GM18867 (cell line): ENCODE measurements at regions not wholly inside any gene's neighbourhood (a gene's known extent, or its start where the extent isn't known, plus 50 kb on each side); places are given as distances from the start of the nearest gene placed in this dataset.

ENCODE experiments used
- ATAC-seq: cut with Tn5 transposase; IDR thresholded peaks from one replicate; pipeline ENCODE4 v1.9.1; 2021; ENCODE audit warnings: mild to moderate bottlenecking, moderate library complexity; ENCODE audit not compliant: unreplicated experiment

DNA sequence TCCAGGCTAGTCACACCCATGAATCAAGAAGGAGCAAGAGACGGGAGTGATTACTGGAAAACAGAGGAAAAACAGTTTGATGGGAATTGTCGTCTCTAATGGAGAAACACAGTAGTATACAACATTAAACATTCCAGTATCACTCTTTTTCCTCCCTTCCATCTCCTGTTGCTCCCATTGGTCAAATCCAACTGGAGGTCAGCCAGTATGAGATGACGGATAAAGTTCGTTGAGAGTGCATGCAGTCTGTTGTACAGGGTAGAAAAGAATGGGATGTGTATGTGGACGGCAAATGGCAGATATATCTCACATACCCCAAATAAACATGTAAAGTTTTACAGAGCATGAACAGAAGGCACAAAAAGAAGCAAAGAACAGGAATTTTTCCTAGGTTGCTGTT, 221.9 kb upstream of the TNP1 start:
- ATAC-seq, result no peak

DNA sequence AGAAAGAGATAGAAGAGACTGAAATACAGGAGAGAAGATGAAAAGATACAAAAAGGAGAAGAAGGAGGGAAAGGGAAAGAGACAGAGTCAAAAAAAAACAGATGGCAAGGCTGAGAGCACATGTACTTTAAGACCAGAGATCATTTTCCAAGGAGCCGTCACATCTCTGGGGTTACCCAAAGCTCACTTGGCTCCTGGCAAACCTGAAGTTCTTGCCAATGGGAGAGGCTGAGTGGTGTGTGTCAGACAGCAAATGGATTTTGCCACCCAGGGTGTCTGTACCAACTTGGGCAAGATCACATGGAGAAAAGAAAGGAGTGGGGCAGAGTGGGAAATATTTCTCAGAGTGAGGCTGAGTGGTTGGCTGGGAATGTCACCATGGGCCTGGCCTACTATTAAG, 219.3 kb upstream of the TNP1 start:
- no peak for ATAC-seq

DNA sequence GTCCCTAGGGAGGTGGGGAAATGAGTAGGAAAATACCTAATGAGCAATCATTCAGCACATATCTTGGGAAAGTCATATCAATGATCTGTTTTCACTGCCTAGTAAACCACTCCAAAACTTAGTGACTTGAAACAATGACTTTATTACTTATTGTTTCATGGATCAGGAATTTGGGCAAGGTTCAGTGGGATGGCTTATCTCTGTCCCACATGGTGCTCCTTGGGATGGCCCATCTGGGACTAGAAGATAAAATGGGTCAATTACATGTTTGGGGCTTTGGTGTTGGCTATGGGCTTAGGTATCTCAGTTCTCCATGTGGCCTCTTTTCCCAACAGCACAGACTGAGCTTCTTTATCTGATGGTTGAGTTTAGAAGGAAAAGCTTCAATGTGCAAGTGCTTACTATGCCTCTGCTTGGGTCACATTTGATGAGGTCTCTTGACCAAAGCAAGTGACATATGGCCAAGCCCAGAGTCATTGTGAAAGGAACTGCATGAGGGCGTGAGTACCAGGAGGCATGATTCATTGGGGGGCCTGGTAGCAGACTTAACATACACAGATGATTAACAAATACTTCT, 218.1 kb upstream of the TNP1 start:
- no peak for ATAC-seq

DNA sequence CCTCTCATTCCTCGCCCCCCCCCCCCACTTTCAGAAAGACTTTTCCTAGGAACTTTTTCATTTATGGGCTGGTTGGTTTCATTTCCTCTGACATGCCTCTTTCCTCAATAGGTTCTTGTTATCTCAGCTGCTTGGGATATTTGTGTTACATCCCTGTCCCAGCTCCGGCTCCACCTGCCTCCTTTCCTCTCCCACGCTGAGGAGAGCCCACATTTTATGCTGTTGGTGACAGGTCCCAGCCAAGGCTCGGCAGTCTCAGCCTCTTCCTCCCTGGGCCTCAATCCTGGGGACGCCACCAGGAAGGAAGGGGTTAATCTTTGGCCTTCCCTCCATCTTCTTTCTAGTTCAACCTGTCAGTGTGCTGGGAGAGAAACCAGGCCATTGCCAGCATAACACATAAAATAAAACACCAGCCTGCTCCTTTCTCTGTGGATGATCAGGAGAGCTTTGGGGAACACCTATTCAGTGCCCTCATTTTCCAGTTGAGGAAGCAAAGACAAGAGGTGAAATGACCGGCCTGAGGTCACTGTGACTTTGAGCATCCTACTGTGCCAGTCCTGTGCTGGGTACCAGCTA, 216.9 kb upstream of the TNP1 start:
- ATAC-seq, result no peak

DNA sequence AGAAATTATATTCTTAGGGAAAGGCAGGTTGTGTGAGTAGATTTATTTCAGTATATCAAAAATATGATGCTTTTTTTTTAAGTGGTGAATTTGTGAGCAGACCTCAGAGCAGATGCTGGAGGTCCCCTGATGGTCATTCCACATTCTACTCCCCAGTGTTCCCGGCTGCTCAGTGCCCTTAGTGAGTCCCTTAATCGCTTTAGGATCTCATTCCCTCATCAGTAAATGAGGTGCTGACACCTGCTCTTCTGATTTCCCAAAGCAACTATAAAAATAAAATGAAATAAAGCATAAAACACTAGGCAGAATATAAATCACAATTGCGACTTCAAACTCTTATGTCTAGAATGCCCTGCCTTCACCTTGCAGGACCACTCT, 216.2 kb upstream of the TNP1 start:
- ATAC-seq, result no peak

DNA sequence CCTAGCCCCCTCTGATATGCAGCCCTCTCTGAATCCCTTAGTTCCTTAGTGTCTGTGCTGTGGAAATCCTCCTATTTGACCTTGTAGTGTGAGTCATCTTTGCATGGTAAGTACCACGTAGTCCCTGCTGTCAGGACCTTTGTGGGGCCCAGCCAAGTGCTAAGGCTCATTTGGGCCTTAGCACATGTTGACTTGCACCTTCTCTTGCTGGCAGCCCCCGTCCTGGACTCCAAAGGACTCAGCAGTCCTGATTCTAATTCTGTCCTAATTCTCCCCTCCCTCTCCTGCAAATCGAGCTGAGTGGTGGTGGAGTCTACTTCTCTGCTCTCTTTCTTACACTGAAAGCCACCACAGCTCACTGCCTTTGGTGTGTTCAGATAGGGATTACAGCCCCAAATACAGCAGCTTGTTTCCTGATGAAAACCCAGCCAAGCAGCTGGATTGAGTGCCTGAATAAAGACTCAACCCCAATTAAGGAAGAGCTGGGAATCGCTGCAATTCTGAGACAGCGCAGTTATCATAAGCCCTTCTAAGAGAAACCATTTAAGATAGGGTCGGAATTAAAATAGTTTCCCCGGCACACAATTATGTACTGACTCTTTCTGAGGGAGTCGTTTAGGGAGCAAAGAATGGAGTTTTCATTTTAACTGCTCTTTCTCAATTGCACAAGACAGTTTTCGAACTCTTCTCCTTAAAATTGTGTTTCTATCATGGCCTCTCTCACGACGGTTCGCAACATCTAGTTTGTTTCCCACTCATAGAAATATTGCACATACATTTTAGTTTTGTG, 215.6 kb upstream of the TNP1 start:
- no peak for ATAC-seq

DNA sequence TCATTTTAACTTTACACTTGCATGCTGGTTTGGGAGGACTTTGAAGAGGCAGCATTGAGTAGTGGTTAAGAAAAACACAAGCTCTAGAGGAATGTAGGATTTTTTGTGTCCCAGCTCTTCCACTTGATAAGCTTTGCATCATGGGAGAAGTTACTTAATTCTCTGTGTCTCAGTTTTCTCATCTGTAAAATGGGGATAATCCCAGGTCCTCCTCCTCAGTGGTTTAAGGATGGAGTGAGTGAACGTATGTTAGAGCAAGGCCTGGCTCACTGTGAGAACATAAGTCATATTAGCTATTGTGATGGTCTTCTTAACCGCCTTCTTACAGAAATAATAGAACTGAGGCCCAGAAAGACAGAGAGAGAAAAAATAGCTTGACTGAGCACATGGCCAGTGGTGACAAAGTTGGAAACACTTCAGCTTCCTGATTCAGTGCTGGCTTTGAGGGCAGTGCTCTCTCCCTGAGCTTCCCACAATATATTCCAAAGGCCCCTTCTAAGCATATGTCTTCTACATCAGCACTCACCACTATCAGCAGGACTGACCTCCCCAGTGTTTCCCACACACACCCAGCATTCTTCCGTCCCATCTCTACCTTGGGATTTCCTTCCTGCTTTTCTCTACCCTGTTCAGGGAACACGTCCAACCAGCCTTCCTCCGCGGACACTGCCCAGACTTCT, 214.9 kb upstream of the TNP1 start:
- no peak for ATAC-seq

DNA sequence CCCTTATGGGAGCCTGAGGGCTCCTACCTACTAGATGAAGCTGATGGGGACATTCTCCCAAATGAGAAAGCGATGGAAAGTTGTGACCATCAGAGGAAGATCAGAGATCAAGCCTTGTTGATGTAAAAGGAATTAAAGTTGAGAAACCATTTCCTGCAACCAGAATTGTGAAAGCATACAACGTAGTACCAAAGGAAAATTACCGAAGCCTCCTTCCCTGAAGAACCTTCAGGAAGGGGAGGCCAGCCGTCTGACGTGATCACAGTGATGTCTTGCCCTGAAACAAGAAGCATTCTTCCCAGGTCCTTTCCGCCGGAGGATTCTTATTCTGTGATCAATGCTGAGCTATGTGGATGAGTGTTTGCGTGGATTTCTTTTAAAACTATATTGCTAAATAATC, 211.6 kb upstream of the TNP1 start:
- no peak for ATAC-seq

DNA sequence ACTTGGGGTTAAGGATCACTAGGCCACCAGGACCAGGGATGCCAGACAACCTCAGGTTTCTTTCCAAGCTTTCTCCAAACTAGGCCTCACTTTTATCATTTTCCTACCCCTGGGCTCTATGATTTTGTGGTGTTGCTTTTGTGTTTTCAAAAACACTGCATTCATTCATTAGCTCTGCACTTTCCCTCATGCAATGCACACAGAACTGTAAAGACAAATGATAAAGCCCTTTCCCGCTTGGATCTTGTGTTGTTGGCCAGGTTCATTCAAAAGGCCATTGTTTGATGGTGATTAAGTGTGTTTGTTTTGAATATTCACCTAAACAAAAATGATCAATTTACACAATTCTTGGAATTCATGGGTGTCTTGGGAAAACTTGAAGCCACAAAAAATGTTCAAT, 210.7 kb upstream of the TNP1 start:
- no peak for ATAC-seq

DNA sequence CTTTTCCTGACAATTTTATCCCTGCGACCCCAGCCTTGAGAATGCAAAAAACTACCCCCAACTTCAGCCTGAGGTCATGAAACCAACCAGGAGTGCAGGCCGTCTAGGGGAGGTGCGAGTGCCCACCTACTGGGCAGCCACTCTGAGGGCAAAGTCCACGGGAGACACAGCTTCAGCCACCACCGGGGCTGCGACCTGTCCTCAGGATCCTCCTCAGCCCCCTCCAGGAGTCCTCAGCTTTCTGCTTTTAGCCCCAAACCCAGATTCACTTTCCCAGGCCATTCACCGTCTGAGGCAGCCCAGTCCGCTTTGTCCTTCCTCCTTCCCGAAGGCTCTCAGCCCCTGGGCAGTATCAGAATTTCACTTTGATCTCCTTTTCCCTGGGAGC, 210.2 kb upstream of the TNP1 start:
- ATAC-seq, result no peak

DNA sequence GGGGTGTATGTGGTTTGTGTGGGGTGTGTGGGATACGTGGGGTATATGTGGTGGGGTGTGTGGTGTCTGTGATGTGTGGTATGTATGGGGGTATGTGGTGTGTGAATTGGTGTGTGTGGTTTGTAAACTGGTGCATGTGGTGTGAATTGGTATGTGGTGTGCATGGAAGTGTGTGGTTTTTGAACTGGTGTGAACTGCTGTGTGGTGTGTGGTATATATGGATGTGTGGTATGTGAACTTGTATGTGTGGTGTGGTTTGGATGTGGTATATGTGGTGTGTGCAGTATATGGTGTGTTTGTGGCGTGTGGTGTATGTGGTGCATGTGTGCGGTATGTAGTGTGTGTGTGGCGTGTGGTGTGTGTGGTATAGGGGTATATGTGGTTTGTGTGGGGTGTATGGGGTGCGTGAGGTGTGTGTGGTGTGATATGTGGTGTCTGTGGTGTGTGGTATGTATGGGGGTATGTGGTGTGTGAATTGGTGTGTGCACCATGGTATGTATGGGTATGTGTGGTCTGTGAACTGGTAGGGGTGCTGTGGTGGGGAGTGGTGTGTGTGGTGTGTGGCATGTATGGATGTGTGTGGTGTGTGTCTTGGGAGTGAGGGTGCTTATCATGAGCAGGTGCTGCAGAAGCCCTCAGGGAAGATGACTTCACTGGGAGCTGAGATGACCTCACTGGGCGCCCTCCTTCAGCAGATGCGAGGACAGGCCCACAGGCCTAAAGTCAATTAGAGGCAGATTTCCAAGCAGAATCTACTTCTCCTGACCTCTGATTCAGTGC, 209.6 kb upstream of the TNP1 start:
- no peak for ATAC-seq

DNA sequence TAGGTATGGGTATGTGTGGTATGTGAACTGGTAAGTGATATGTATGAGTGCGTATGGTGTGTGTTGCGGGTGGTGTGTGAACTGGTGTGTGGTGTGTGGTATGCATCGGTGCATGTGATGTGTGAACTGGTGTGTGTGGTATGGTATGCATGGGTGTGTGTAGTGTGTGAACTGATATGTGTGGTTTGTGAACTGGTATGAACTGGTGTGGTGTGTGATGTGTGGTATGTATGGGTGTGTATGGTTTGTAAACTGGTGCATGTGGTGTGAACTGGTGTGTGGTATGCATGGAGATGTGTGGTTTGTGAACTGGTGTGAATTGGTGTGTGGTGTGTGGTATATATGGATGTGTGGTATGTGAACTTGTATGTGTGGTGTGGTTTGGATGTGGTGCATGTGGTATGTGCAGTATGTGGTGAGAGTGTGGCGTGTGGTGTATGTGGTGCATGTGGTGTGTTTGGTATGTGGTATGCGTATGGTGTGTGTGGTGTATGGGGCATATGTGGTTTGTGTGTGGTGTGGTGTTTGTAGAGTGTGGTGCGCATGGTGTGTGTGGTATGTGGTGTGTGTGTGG, 208.9 kb upstream of the TNP1 start:
- ATAC-seq, result no peak

DNA sequence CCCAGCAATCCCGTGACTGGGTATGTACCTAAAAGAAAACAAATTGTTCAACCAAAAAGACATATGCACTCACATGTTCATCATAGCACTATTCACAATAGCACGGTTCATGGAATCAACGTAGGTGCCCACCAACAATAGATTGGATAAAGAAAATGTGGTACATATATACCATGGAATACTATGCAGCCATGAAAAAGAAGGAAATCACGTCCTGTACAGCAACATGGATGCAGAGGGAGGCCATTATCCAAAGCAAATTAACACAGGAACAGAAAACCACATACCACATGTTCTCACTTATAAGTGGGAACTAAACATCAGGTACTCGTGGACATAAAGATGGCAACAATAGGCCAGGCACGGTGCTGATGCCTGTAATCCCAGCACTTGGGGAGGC, 207.9 kb upstream of the TNP1 start:
- no peak for ATAC-seq

DNA sequence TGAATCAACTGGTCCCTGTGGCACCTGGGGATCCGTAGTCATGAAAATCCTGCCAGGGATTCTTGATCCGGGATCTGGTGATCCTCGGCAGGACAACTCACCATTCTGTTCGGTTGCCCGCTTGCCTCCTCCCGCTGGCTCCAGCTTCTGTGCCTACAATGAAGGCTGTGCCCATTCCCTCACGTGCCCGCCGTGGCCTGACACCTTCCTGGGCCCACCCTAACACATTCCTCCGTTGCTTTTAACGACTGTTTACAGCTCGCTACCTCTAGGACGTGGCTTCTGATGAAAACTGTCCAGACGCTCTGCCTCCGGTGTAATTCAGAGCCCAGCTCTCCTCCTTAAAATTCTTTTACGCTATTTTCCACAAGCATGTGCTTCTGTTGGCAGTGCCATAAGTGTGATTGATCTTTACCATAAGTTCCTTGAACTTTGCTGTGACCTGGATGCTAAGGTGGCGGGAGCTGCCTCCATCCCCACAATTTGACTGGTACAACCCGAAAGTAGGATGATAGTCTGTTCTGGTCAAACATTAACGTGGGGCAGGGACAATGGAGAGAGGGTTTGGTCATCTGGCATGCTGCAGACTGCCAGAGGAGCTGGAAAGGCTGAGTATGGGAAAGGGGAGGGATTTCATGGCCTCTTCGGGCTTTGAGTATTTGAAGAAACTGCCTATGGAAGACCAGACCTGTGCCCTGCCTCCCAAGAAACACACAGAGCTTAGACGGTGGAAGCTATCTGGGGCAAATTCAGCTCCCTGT, 206.8 kb upstream of the TNP1 start:
- ATAC-seq, result no peak

DNA sequence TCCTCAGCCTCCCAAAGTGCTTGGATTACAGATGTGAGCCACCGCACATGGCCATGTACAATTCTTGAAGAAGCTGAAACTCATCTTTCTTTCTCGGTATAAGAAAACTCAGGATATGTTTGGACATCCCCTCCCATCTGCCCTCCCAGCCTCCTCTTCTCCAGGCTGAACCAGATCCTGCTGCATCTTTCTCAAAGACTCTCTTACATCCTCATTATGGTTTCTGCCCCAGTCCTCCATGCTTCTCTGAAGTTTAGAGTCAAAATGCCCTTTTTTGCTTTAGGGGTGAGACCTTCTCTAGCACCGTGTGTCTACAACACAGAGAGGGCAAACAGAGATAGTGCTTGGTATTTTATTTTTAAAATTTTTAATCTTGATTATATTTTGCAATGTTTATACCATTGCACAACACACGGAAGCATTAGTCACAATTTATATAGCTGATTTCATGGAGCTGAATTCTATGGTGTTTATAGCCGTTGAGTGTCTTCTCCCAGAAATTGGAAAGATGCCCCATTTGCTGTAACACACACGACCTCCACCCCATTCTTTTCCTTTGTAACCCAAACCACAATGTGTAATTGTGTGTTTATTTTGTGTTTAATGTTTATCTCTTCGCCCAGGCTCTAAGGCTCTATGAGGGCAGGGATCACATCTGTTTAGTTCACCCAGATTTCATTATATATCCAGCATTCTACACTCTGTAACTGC, 206.0 kb upstream of the TNP1 start:
- no peak for ATAC-seq

DNA sequence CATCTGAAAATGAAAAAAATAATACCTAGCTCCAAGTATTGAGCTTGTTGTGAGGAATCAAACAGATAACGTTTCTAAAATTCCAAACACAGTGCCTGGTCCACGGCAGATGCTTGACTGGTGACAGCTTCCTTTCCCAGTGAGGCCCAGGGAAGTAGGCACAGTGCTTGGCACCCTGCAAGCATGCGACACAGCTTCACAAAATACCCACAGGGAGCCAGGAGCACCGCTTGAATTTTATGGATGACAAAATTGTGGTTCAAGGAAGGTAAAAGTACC, 205.1 kb upstream of the TNP1 start:
- ATAC-seq, result no peak

DNA sequence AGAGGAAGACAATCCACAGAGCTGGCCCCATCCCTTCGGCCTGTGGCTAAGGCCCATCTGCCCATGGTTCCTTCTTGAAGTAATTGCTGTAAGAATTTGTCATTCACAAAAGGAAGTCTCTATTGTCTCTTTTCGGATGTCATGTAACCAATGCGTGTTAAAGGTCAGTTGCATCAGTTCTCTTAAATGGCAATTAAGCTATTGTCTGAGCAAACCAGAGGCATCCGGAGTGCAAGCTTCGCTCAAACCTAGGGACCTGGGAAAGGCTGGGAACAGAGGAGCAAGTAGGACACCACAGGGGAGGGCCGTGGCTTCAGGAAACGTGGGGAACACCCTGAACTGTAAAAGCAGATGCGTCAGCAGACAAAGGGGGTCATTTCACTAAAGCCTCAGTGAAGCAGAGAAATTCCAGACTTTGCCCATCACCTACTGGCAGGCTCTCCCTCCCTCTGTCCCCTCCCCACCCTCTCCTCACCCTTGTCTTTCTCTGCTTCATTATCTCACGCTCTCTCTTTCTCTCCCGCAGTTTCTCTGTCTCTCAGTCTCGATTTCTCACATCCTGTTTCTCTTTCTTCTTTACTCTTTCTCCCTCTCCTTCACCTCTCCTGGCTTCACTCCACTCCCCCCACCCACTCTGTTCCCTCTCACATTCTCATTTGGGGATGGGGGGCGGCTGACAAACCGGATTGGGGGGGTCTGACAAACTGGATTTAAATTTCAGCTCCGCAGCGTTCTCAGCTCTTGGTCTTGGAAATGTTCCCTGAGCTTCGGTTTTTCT, 204.6 kb upstream of the TNP1 start:
- no peak for ATAC-seq

DNA sequence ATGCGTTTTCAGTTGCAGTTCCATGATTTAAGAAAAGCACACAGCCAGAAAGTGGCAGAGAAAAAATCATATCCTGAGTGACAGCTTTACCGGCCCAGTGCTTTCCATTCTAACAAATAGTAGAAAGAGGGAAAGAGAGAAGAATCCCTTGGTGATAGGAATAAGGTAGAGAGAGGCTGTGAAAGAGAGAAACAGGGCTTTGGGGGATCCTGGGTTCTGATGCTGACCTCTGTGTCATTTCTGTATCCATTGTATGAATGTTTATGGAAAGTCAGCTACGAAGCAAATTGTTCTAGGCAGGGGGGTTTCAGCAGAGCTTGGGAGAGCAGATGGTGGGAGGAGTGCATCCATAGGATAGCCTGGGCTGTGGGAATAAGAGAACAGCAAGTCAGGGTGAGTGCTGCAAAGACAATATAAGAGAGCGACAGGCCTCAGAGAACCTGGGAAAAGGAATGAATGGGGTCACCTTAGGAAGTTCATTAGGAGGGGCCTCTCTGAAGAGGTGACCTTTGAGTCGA, 203.4 kb upstream of the TNP1 start:
- ATAC-seq, result no peak

DNA sequence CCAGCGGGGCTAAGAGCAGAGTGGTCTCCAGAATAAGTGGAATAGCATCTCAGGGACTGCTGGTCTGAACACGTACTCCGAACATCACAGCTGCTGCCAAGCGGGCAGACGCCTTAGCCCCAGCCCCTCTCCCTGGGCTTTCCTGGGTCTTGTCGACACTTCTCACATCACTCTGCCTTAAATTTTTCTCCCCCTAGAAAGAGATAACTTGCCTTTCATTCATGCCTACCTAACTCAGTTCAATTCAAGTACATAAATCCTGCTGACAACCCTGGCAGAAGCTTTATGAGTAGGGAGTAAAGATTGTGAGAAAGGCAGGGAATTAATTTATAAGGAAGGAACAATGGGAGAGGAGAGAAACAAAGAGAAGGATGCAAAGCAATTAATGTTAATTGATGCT, 202.9 kb upstream of the TNP1 start:
- no peak for ATAC-seq
